Heart left ventricle (tissue), 16 donors: ENCODE measurements at regions not wholly inside any gene's neighbourhood (a gene's known extent, or its start where the extent isn't known, plus 50 kb on each side); places are given as distances from the start of the nearest gene placed in this dataset.

ENCODE experiments used
- ATAC-seq, 4 donors: fragments of 200-7000 bp; cut with Tn5 transposase; one replicate each; pipeline ENCODE4 v1.9.1; 2020 to 2022; ENCODE audit warnings: moderate library complexity in 4 of 4, mild to moderate bottlenecking in 3 of 4, moderate number of reproducible peaks in 1 of 4
- DNase-seq, 5 donors: peaks; one replicate each; pipeline ENCODE4 v3.0.0-alpha.2; 2020
- H3K27ac ChIP-seq, 12 donors: fragments of 200-600 bp; sonication (generic) in 4 of 12; one replicate each; pipeline versions ENCODE4 v1.5.0 to v1.8.0; 2016 to 2022; ENCODE audit warnings: mild to moderate bottlenecking in 2 of 12
- H3K27me3 ChIP-seq, 9 donors: fragments of 200-600 bp; sonication (generic) in 2 of 9; one replicate each; pipeline versions ENCODE4 v1.5.1 to v1.8.0; 2016 to 2022; ENCODE audit warnings: mild to moderate bottlenecking in 3 of 9
- H3K36me3 ChIP-seq, 9 donors: fragments of 200-600 bp; sonication (generic) in 2 of 9; one replicate each; pipeline versions ENCODE4 v1.5.0 to v1.8.0; 2018 to 2022; ENCODE audit warnings: mild to moderate bottlenecking in 2 of 9
- H3K4me1 ChIP-seq, 12 donors: fragments of 200-600 bp; sonication (generic) in 4 of 12; one replicate each; pipeline versions ENCODE4 v1.5.0 to v1.8.0; 2016 to 2022; ENCODE audit warnings: mild to moderate bottlenecking in 3 of 12
- H3K4me3 ChIP-seq, 12 donors: fragments of 200-600 bp; sonication (generic) in 4 of 12; one replicate each; pipeline versions ENCODE4 v1.5.0 to v1.8.0; 2017 to 2022; ENCODE audit warnings: mild to moderate bottlenecking in 9 of 12, moderate library complexity in 4 of 12
- H3K9me3 ChIP-seq, 12 donors: fragments of 200-600 bp; sonication (generic) in 4 of 12; one replicate each; pipeline versions ENCODE4 v1.5.0 to v1.8.0; 2016 to 2022; ENCODE audit warnings: mild to moderate bottlenecking in 1 of 12
- CTCF ChIP-seq, 12 donors: fragments of 200-600 bp; sonication (generic) in 4 of 12; IDR thresholded peaks; one replicate each; pipeline versions ENCODE4 v1.5.0 to v1.8.0; 2018 to 2022; ENCODE audit warnings: antibody characterized with exemption in 12 of 12, mild to moderate bottlenecking in 5 of 12
- POLR2A ChIP-seq, 2 donors: fragments of 450-650 bp; IDR thresholded peaks; one replicate each; pipeline ENCODE4 v1.6.1; 2017; ENCODE audit warnings: antibody characterized with exemption in 2 of 2, mild to moderate bottlenecking in 2 of 2, moderate library complexity in 2 of 2
- WGBS, 4 donors: extraction: QIAGEN DNeasy Blood & Tissue Kit in 2 of 4; methylation state at CpG; one replicate each; pipeline versions ENCODE4 v1.1.5 to v1.1.7; 2013 to 2018; 5-methylcytosine and 5-hydroxymethylcytosine counted together
- intact Hi-C, 10 donors: fragments of 100-400 bp; cut with DNase I; formaldehyde crosslinking; loops; one replicate each; pipeline versions ENCODE4 v1.11.1 to v1.14.2; 2022
- donor health status: ischemic (EF 13 %, LVEDD 7.1; RV severe dilation, severe dysfunction).
- donor health status: healthy with polysubstance abuse.
- donor health status: DM: no; HTN: yes; CAD: no.
- donor health status: DM: no; HTN: no; CAD: no.
- donor health status: ischemic (EF 25% LVEDD 6.9; RV normal size, moderate dysfunction).
- donor health status: ischemic (EF 25% LVEDD 5.7; RV mildly dilated, moderate dysfunction).
- donor health status: healthy.
- donor health status: DM: yes; HTN: yes; CAD: no.
- donor health status: ischemic (EF 35%, LVEDD 5.7; RV mildly dilated, moderate dysfunction).
- donor health status: nonischemic (EF 11% LVEDD 7.7; RV severe dilation, severe dysfunction).
- donor health status: DM: yes; HTN: yes; CAD: no.
- donor health status: PGD.
- donor health status: ischemic (EF 29% LVEDD 5.4; RV normal size, mild dysfunction).
- donor health status: nonischemic (EF 23%, LVEDD 6.1; RV moderate dilation, normal function).

GRCh38 chr5:159704160-159704559 lies 212.1 kb upstream of the ADRA1B start:
- Histone ChIP-seq H3K27me3 (no peaks in the 10 kb centered on the region), H3K4me3 (no peak overlapping the region), H3K9me3 (peaks cover 0 to 19% (median 6%) of the 10 kb centered on the region in 12 donors), H3K27ac (no peak overlapping the region), H3K4me1 (no peaks in the 10 kb centered on the region), H3K36me3 (no peaks in the 10 kb centered on the region)
- intact Hi-C loops = no loop called here
- 59 to 71% (median 65%) methylated on average over 3 of the region's 3 CpGs for WGBS, 4 donors
- ATAC-seq (no peak), DNase-seq (no peak)
- no peak for TF ChIP-seq POLR2A (IDR thresholded peaks at IDR 0.05)
- TF ChIP-seq CTCF (IDR thresholded peaks at IDR 0.05) = no peak

GRCh38 chr5:159705948-159706347 lies 210.3 kb upstream of the ADRA1B start:
- no peak for TF ChIP-seq POLR2A (IDR thresholded peaks at IDR 0.05)
- TF ChIP-seq CTCF (IDR thresholded peaks at IDR 0.05) = no peak
- intact Hi-C loops = no loop called here
- no peak overlapping the region for H3K4me3 ChIP-seq
- peaks cover 0 to 19% (median 6%) of the 10 kb centered on the region in 12 donors for H3K9me3 ChIP-seq
- ATAC-seq = no peak
- 59 to 93% (median 92%) methylated on average over 3 of the region's 3 CpGs for WGBS, 4 donors
- H3K27ac ChIP-seq = no peak overlapping the region
- no peaks in the 10 kb centered on the region for H3K36me3 ChIP-seq
- no peaks in the 10 kb centered on the region for H3K27me3 ChIP-seq
- H3K4me1 ChIP-seq = no peaks in the 10 kb centered on the region
- no peak for DNase-seq

GRCh38 chr5:159708090-159708489 lies 208.2 kb upstream of the ADRA1B start:
- TF ChIP-seq POLR2A (IDR thresholded peaks at IDR 0.05) (no peak), CTCF (IDR thresholded peaks at IDR 0.05) (no peak)
- no peak overlapping the region for H3K4me3 ChIP-seq
- no peak for ATAC-seq
- 88 to 91% (median 90%) methylated on average over 3 of the region's 3 CpGs for WGBS, 4 donors
- no peak overlapping the region for H3K27ac ChIP-seq
- no peaks in the 10 kb centered on the region for H3K27me3 ChIP-seq
- peaks cover 0 to 19% (median 6%) of the 10 kb centered on the region in 12 donors for H3K9me3 ChIP-seq
- no peaks in the 10 kb centered on the region for H3K36me3 ChIP-seq
- intact Hi-C loops = no loop called here
- DNase-seq = no peak
- H3K4me1 ChIP-seq = no peaks in the 10 kb centered on the region

GRCh38 chr5:159712672-159713071 lies 203.6 kb upstream of the ADRA1B start:
- Histone ChIP-seq H3K27ac (no peak overlapping the region), H3K9me3 (peaks cover 0 to 13% (median 6%) of the 10 kb centered on the region in 12 donors), H3K4me3 (no peak overlapping the region), H3K36me3 (no peaks in the 10 kb centered on the region), H3K27me3 (no peaks in the 10 kb centered on the region), H3K4me1 (no peaks in the 10 kb centered on the region)
- WGBS, 4 donors = 45 to 57% (median 51%) methylated on average over 5 of the region's 5 CpGs
- DNase-seq = no peak
- ATAC-seq = no peak
- TF ChIP-seq CTCF (IDR thresholded peaks at IDR 0.05) (no peak), POLR2A (IDR thresholded peaks at IDR 0.05) (no peak)
- intact Hi-C loops = no loop called here
